OCI-LY3 (cell line): ENCODE measurements at regions not wholly inside any gene's neighbourhood (a gene's known extent, or its start where the extent isn't known, plus 50 kb on each side); places are given as distances from the start of the nearest gene placed in this dataset.

ENCODE experiments used
- CTCF ChIP-seq: fragments of 200-600, 300-600 bp; sonication (generic); IDR thresholded peaks from 2 replicates; pipeline ENCODE4 v1.5.1; 2014; ENCODE audit warnings: antibody characterized with exemption, low read length, low read depth
- EZH2phosphoT487 ChIP-seq: fragments of 200-600 bp; shearing (Covaris generic); IDR thresholded peaks from 2 replicates; pipeline ENCODE4 v1.6.1; 2018; ENCODE audit warnings: antibody characterized with exemption, mixed run types, low read depth

GRCh38 chr5:99315413-99316183, 386.8 kb upstream of the CHD1 start:
- no peak for TF ChIP-seq CTCF
- TF ChIP-seq EZH2phosphoT487: no peak
